OCI-LY1 (cell line): ENCODE measurements at regions not wholly inside any gene's neighbourhood (a gene's known extent, or its start where the extent isn't known, plus 50 kb on each side); places are given as distances from the start of the nearest gene placed in this dataset.

Source experiments
- H2AFZ ChIP-seq: fragments of 200-600 bp; sonication (generic), shearing (Covaris generic); 2 replicates; pipeline ENCODE4 v1.6.0; 2014; ENCODE audit warnings: antibody characterized with exemption, mild to moderate bottlenecking, low read length
- H3F3A ChIP-seq: fragments of 200-600 bp; sonication (generic), shearing (Covaris generic); 2 replicates; pipeline ENCODE4 v1.6.0; 2014; ENCODE audit warnings: mild to moderate bottlenecking, antibody characterized with exemption, low read length, moderate library complexity; ENCODE audit not compliant: insufficient read depth
- H3K27ac ChIP-seq: fragments of 200-600 bp; sonication (generic); 2 replicates; pipeline ENCODE4 v1.5.1; 2014; ENCODE audit warnings: low read length, mixed run types, mild to moderate bottlenecking, low read depth; ENCODE audit not compliant: poor library complexity, severe bottlenecking
- H3K27me3 ChIP-seq: fragments of 200-600 bp; sonication (generic); 2 replicates; pipeline ENCODE4 v1.6.0; 2014; ENCODE audit warnings: antibody characterized with exemption, mild to moderate bottlenecking, low read length, moderate library complexity; ENCODE audit not compliant: insufficient read depth
- H3K36me3 ChIP-seq: fragments of 200-600 bp; sonication (generic); 2 replicates; pipeline ENCODE4 v1.6.1; 2014; ENCODE audit warnings: mild to moderate bottlenecking, antibody characterized with exemption, low read length, moderate library complexity, mixed read lengths; ENCODE audit not compliant: insufficient read depth
- H3K4me1 ChIP-seq: fragments of 200-600 bp; sonication (generic); 2 replicates; pipeline ENCODE4 v1.5.1; 2014; ENCODE audit warnings: mild to moderate bottlenecking, low read length, moderate library complexity; ENCODE audit not compliant: insufficient read depth, severe bottlenecking
- H3K4me2 ChIP-seq: fragments of 200-600 bp; sonication (generic), shearing (Covaris generic); 2 replicates; pipeline ENCODE4 v1.6.1; 2014; ENCODE audit warnings: low read length
- H3K4me3 ChIP-seq: fragments of 200-600 bp; sonication (generic); 2 replicates; pipeline ENCODE4 v1.5.1; 2014; ENCODE audit warnings: low read length, low read depth, mild to moderate bottlenecking, mixed read lengths; ENCODE audit not compliant: poor library complexity, severe bottlenecking
- H3K79me2 ChIP-seq: fragments of 200-600 bp; shearing (Covaris generic); 2 replicates; pipeline ENCODE4 v1.6.1; 2016; ENCODE audit warnings: mixed run types, low read length, mixed read lengths; ENCODE audit not compliant: insufficient read depth
- H3K9ac ChIP-seq: fragments of 200-600 bp; sonication (generic), shearing (Covaris generic); 2 replicates; pipeline ENCODE4 v1.6.1; 2014; ENCODE audit warnings: mild to moderate bottlenecking, low read length, mixed read lengths
- H3K9me2 ChIP-seq: fragments of 200-600 bp; sonication (generic), shearing (Covaris generic); 2 replicates; pipeline ENCODE4 v1.6.1; 2014; ENCODE audit warnings: low read depth, mild to moderate bottlenecking, low read length, mixed read lengths
- H3K9me3 ChIP-seq: fragments of 200-600 bp; shearing (Covaris generic); 2 replicates; pipeline ENCODE4 v1.6.1; 2014; ENCODE audit warnings: low read length, mixed read lengths
- H4K20me1 ChIP-seq: fragments of 200-600 bp; sonication (generic), shearing (Covaris generic); 2 replicates; pipeline ENCODE4 v1.6.0; 2016; ENCODE audit warnings: mild to moderate bottlenecking, low read length; ENCODE audit not compliant: insufficient read depth
- CTCF ChIP-seq: fragments of 200-600 bp; sonication (generic), shearing (Covaris generic); IDR thresholded peaks from 2 replicates; pipeline ENCODE4 v1.5.1; 2017; ENCODE audit warnings: mild to moderate bottlenecking, antibody characterized with exemption, low read length, moderate library complexity, mixed read lengths
- EZH2 ChIP-seq: fragments of 200-600 bp; sonication (generic), shearing (Covaris generic); IDR thresholded peaks from 2 replicates; pipeline ENCODE4 v1.8.0; 2017; ENCODE audit warnings: borderline replicate concordance, mixed run types, mild to moderate bottlenecking, antibody characterized with exemption, low read length, moderate library complexity, mixed read lengths

- no peak overlapping the region for H3K9ac ChIP-seq
- H3K4me3 ChIP-seq = no peak overlapping the region
- no peaks in the 10 kb centered on the region for H3K36me3 ChIP-seq
- no peaks in the 10 kb centered on the region for H4K20me1 ChIP-seq
- H2AFZ ChIP-seq = no peak overlapping the region
- no peaks in the 10 kb centered on the region for H3K27me3 ChIP-seq
- no peak for TF ChIP-seq CTCF
- H3K79me2 ChIP-seq = no peaks in the 10 kb centered on the region
- H3K9me2 ChIP-seq = no peaks in the 10 kb centered on the region
- no peak overlapping the region for H3K27ac ChIP-seq
- H3F3A ChIP-seq = no peaks in the 10 kb centered on the region
- H3K4me1 ChIP-seq = no peaks in the 10 kb centered on the region
- no peaks in the 10 kb centered on the region for H3K9me3 ChIP-seq
- H3K4me2 ChIP-seq = no peak overlapping the region
Observed at GRCh38 chr10:29857843-29858701, 201.3 kb downstream of the JCAD start.

DNA sequence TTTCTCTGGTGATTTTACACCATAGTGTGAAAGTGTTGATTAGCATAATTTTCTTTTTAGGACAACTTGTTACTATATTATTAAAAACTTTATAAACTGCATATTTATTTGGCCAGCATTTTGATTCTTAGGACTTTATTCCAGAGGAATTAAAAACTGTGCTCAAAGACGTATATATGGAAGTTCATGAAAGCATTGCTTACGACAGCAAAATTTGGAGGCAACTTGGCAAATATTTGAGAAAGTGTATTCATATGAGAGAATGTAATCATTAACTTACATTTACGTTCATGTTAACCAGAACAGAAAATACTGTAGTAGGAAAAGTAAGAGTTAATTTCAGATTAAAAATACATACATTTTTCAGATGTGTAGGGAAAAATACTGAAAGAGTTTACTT is 203.1 kb downstream of the JCAD start:
- Histone ChIP-seq H3K79me2 (no peaks in the 10 kb centered on the region), H2AFZ (no peak overlapping the region), H3K36me3 (no peaks in the 10 kb centered on the region), H3F3A (no peaks in the 10 kb centered on the region), H3K9ac (no peak overlapping the region), H3K9me2 (no peaks in the 10 kb centered on the region), H3K27me3 (no peaks in the 10 kb centered on the region), H3K9me3 (no peaks in the 10 kb centered on the region), H3K4me3 (no peak overlapping the region), H3K4me2 (no peak overlapping the region), H3K4me1 (no peaks in the 10 kb centered on the region), H4K20me1 (no peaks in the 10 kb centered on the region), H3K27ac (no peak overlapping the region)
- TF ChIP-seq EZH2 = no peak
- no peak for TF ChIP-seq CTCF

DNA sequence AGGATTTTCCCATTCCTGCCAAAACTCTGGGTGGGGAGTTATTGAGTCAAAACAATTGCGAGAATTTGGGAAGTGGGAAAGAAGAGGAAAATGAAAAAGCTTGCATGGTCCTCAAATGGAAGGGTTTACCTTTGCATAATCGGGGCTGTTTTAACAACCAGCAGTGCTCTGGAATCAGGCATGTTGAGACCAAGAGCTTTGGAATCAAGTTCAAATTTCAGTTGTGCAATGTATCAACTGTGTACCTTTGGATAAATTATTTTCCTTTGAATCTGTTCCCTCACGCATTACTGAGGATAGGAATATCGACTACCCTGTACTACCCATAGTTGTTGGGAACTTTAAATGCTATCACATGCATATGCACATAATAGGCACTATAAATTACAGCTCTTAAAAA is 205.5 kb downstream of the JCAD start:
- no peaks in the 10 kb centered on the region for H4K20me1 ChIP-seq
- no peak overlapping the region for H3K27ac ChIP-seq
- no peaks in the 10 kb centered on the region for H3K4me1 ChIP-seq
- H3K9ac ChIP-seq = no peak overlapping the region
- H3K9me3 ChIP-seq = no peaks in the 10 kb centered on the region
- no peak overlapping the region for H2AFZ ChIP-seq
- TF ChIP-seq EZH2 (no peak), CTCF (no peak)
- no peak overlapping the region for H3K4me2 ChIP-seq
- H3K4me3 ChIP-seq = no peak overlapping the region
- no peaks in the 10 kb centered on the region for H3K27me3 ChIP-seq
- H3K36me3 ChIP-seq = no peaks in the 10 kb centered on the region
- H3F3A ChIP-seq = no peaks in the 10 kb centered on the region
- H3K79me2 ChIP-seq = no peaks in the 10 kb centered on the region
- H3K9me2 ChIP-seq = no peaks in the 10 kb centered on the region
